ENCODE measurements at regions not wholly inside any gene's neighbourhood (a gene's known extent, or its start where the extent isn't known, plus 50 kb on each side); places are given as distances from the start of the nearest gene placed in this dataset.

GRCh38 chr18:73060666-73061288, 193.0 kb upstream of the NETO1 start:
- Mint-ChIP-seq H3K27ac (ENCODE audit: unreplicated experiment) (no peak overlapping the region), H3K27me3 (ENCODE audit: unreplicated experiment) (no peaks in the 10 kb centered on the region), H3K36me3 (ENCODE audit: unreplicated experiment) (no peaks in the 10 kb centered on the region), H3K9me3 (ENCODE audit: unreplicated experiment) (peaks cover 2% of the 10 kb centered on the region), H3K4me3 (ENCODE audit: unreplicated experiment) (no peak overlapping the region), H3K4me1 (ENCODE audit: low read depth, unreplicated experiment) (peaks cover 9% of the 10 kb centered on the region)
- no peak for DNase-seq
- TF ChIP-seq, protein P1, sequence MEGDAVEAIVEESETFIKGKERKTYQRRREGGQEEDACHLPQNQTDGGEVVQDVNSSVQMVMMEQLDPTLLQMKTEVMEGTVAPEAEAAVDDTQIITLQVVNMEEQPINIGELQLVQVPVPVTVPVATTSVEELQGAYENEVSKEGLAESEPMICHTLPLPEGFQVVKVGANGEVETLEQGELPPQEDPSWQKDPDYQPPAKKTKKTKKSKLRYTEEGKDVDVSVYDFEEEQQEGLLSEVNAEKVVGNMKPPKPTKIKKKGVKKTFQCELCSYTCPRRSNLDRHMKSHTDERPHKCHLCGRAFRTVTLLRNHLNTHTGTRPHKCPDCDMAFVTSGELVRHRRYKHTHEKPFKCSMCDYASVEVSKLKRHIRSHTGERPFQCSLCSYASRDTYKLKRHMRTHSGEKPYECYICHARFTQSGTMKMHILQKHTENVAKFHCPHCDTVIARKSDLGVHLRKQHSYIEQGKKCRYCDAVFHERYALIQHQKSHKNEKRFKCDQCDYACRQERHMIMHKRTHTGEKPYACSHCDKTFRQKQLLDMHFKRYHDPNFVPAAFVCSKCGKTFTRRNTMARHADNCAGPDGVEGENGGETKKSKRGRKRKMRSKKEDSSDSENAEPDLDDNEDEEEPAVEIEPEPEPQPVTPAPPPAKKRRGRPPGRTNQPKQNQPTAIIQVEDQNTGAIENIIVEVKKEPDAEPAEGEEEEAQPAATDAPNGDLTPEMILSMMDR (IDR thresholded peaks at IDR 0.05; ENCODE audit: partially characterized antibody, unreplicated experiment): no peak

- Mint-ChIP-seq H3K9me3 (ENCODE audit: unreplicated experiment) (peaks cover 2% of the 10 kb centered on the region), H3K27me3 (ENCODE audit: unreplicated experiment) (no peaks in the 10 kb centered on the region), H3K4me1 (ENCODE audit: low read depth, unreplicated experiment) (peaks cover 9% of the 10 kb centered on the region), H3K4me3 (ENCODE audit: unreplicated experiment) (no peak overlapping the region), H3K36me3 (ENCODE audit: unreplicated experiment) (no peaks in the 10 kb centered on the region), H3K27ac (ENCODE audit: unreplicated experiment) (peak overlapping the region; percentile 81)
- no peak for DNase-seq
- TF ChIP-seq, protein P1 (IDR thresholded peaks at IDR 0.05; ENCODE audit: partially characterized antibody, unreplicated experiment): no peak
Measured at GRCh38 chr18:73059280-73059679, 191.5 kb upstream of the NETO1 start.

DNA sequence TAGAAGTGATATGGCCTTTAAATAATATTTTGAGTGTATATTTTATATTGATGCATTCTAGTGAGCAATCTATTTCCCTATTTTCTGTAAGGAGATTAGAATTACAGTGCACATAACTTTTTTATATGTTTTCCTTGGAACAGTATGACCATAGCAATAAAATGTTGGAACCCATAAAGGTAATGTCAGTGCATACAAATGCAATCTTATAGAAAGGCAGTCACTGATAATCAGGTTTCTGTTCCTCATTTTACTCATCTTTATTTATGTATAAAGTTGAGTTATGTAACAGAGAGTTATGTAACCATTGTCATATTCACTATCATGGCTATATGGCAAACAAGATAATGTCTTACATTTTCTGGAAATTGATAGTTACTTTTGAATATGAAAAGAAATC, 179.9 kb upstream of the NETO1 start:
- peaks cover 6% of the 10 kb centered on the region for H3K36me3 Mint-ChIP-seq (ENCODE audit: unreplicated experiment)
- H3K27me3 Mint-ChIP-seq (ENCODE audit: unreplicated experiment): no peaks in the 10 kb centered on the region
- TF ChIP-seq, protein P1 (IDR thresholded peaks at IDR 0.05; ENCODE audit: partially characterized antibody, unreplicated experiment): no peak
- peaks cover 6% of the 10 kb centered on the region for H3K4me1 Mint-ChIP-seq (ENCODE audit: low read depth, unreplicated experiment)
- no peak overlapping the region for H3K4me3 Mint-ChIP-seq (ENCODE audit: unreplicated experiment)
- H3K27ac Mint-ChIP-seq (ENCODE audit: unreplicated experiment): no peak overlapping the region
- no peak for DNase-seq
- H3K9me3 Mint-ChIP-seq (ENCODE audit: unreplicated experiment): peaks cover 5% of the 10 kb centered on the region

GRCh38 chr18:73045037-73045436, 177.2 kb upstream of the NETO1 start:
- Mint-ChIP-seq H3K9me3 (ENCODE audit: unreplicated experiment) (peaks cover 3% of the 10 kb centered on the region), H3K36me3 (ENCODE audit: unreplicated experiment) (peaks cover under 1% of the 10 kb centered on the region), H3K27me3 (ENCODE audit: unreplicated experiment) (no peaks in the 10 kb centered on the region), H3K27ac (ENCODE audit: unreplicated experiment) (no peak overlapping the region), H3K4me1 (ENCODE audit: low read depth, unreplicated experiment) (peaks cover 11% of the 10 kb centered on the region), H3K4me3 (ENCODE audit: unreplicated experiment) (no peak overlapping the region)
- DNase-seq: no peak
- TF ChIP-seq, protein P1 (IDR thresholded peaks at IDR 0.05; ENCODE audit: partially characterized antibody, unreplicated experiment): no peak

DNA sequence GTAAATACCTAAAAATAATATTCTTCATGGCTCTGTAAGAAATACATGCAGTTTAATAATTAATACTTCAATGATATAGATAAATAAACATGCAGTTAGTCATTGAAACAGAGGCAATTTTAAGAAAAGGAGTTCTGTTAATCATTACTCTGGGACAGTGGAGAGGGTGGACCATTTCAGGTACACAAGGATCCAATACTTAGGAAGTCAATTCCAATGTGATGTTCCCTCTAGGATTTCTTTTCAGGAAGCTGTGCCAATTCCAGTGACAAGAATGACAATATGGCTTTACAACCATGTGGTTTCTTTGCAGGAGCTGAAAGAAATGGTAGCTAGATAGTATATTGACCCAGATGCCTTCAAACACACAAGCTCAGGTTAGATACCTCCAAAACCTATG, 175.8 kb upstream of the NETO1 start:
- Mint-ChIP-seq H3K4me3 (ENCODE audit: unreplicated experiment) (no peak overlapping the region), H3K9me3 (ENCODE audit: unreplicated experiment) (peaks cover 3% of the 10 kb centered on the region), H3K27ac (ENCODE audit: unreplicated experiment) (no peak overlapping the region), H3K27me3 (ENCODE audit: unreplicated experiment) (no peaks in the 10 kb centered on the region), H3K36me3 (ENCODE audit: unreplicated experiment) (no peaks in the 10 kb centered on the region), H3K4me1 (ENCODE audit: low read depth, unreplicated experiment) (peaks cover 14% of the 10 kb centered on the region)
- TF ChIP-seq, protein P1 (IDR thresholded peaks at IDR 0.05; ENCODE audit: partially characterized antibody, unreplicated experiment): no peak
- DNase-seq: no peak

Measured in glutamatergic neuron (in vitro differentiated cells).